ENCODE measurements at regions not wholly inside any gene's neighbourhood (a gene's known extent, or its start where the extent isn't known, plus 50 kb on each side); places are given as distances from the start of the nearest gene placed in this dataset.

DNA sequence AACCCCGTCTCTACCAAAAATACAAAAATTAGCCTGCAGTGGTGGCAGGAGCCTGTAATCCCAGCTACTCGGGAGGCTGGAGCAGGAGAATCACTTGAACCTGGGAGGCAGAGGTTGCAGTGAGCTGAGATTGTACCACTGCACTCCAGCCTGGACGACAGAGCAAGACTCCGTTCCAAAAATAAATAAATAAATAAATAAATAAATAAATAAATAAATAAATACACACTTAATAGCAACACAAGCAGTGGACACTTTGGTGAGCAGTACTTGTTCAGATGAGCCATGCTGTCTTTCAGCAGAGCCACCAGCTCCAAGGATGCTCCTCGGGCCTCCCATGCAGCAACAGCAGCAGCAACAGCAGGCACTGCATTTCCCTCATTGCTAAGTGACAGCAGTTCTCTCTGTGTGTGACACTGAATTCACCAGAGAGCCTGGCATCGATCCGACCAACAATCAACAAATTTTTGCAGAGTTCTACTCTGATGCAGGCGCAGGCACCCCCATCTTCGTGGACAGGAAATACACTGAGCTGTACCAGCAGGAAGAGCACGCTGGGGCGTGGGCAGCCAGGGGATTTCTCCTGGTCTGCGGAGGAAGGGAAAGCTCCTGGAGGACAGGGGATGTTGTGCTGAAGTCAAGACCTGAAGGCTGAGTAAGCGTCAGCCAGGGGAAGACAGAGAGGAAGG, 54.0 kb upstream of the SNX9 start:
- TF ChIP-seq JUND (IDR thresholded peaks at IDR 0.05; ENCODE audit: low read depth) = no peak
- in situ Hi-C loops (cut with HindIII; ENCODE audit: low pct_unique_long_range_greater_than_20kb, low sequenced_read_pairs) = no loop called here
- no peak for DNase-seq (ENCODE audit: low read depth in 1 of 2, low spot score in 1 of 2)

DNA sequence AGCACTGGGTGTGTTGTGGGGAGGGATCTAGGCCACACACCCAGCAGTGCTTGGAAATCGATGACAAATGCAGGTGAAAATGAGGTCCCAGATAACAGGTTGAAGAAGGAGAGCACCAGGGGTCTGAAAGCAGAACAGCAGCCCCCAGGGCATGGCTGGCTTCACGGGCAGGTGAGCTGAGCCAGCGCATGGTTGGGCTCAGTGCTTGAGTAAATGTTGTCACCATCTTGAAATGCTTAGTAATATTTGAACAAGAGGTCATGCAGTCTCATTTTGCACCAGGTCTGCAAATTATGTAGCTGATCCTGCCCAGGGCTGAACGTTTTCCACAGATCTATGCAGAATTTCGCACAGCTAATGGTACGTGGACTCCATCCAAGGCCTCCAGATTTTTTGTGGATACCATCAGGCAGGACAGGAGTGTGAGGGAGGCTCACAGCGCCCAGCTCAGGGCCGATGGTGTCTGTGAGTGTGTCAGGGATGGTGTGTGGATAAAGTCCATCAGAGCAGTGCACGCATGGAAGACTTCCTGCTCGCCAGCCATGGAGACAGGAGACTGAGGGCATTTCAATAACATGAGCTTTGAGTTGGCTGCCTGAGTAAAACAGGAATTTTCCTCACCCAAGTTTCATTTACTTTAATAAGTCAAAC, 53.1 kb upstream of the SNX9 start:
- DNase-seq (ENCODE audit: low read depth in 1 of 2, low spot score in 1 of 2) = no peak
- no peak for TF ChIP-seq JUND (IDR thresholded peaks at IDR 0.05; ENCODE audit: low read depth)
- in situ Hi-C loops (cut with HindIII; ENCODE audit: low pct_unique_long_range_greater_than_20kb, low sequenced_read_pairs) = no loop called here

DNA sequence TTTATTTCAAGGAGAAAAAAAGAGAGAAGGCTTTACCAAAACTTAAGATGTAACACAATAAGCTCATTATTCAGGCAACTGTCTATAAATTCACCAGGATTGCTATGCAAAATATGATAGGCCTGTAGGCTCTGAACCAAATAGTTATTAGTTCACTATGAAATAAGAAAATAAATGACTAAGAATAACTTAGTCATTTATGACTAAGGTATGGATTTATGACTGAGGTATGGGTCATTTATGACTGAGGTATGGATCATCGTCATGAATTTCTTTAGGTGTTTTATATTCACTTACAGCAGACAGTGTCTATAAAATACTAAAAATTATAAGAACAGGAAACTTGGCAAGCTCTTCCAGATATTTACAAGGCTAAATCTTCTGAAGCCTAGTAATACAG, 52.1 kb upstream of the SNX9 start:
- DNase-seq (ENCODE audit: low read depth in 1 of 2, low spot score in 1 of 2) = no peak
- no peak for TF ChIP-seq JUND (IDR thresholded peaks at IDR 0.05; ENCODE audit: low read depth)
- in situ Hi-C loops (cut with HindIII; ENCODE audit: low pct_unique_long_range_greater_than_20kb, low sequenced_read_pairs) = no loop called here

DNA sequence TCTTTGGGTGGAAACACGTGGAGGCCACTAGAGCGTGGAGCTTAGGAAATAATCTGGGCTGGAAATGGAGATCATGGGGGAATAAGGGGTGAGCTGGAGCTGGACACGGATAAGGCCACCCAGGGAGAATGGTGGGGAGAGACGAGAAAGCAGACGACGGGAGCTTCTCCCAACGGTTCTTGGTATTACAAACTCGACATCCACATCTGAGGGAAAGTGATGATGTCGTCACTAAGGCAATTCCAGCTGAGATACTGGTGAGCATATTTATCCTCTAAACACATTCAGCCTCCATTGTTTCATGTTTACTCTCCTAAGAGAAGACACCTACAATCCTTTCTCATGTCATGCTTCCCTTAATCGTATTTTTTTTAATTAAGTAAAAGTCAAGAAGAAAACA, 50.2 kb upstream of the SNX9 start:
- DNase-seq (ENCODE audit: low read depth in 1 of 2, low spot score in 1 of 2) = no peak
- in situ Hi-C loops (cut with HindIII; ENCODE audit: low pct_unique_long_range_greater_than_20kb, low sequenced_read_pairs) = no loop called here
- TF ChIP-seq JUND (IDR thresholded peaks at IDR 0.05; ENCODE audit: low read depth) = no peak
